DMS 273 (cell line): ENCODE measurements at regions not wholly inside any gene's neighbourhood (a gene's known extent, or its start where the extent isn't known, plus 50 kb on each side); places are given as distances from the start of the nearest gene placed in this dataset.

Experiments used
- DNase-seq: peaks from one replicate; lab custom pipeline; 2025; ENCODE audit not compliant: unreplicated experiment; lab: John Stamatoyannopoulos, UW

- DNase-seq = no peak
Observed at GRCh38 chr10:57222603-57223002, 861.5 kb upstream of the ZWINT start.

GRCh38 chr10:57222129-57222528 lies 861.1 kb upstream of the ZWINT start:
- DNase-seq = no peak

DNA sequence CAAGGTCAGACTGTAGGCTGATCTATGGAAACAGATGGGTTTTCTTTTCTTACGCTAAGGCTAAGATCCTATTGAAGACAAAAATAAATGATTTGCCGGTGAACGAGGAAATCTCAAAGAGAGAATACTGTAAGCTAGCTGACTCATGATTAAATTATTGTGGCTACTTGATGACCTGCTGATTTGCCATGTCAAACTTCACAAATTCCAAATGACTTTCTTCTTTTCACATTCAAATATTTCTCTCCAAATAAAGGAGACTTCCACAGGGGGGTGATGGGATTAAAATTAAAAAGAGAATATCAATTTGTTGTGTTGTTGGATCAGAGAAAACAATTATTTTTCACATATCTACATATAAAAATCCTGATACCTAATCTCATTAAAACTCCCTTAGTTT lies 860.6 kb upstream of the ZWINT start:
- DNase-seq = no peak

DNA sequence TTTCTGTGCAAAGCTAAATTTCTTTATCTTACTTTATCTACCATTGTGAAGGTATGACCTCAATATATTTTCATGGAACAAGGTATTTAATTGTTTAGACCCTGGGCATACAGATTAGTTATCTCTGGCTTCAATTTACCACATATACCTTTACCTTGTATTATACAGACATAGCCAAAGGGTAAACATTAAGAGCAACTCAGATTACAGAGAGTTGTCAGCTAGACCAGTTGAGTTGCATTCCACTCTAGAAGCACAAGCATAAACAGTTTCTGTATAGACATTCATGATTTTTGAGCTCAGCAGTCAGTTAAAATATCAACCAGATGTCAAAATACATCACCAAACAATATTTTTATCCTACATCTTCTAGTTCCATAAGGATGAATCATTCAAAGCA lies 857.3 kb upstream of the ZWINT start:
- no peak for DNase-seq

- no peak for DNase-seq
Observed at GRCh38 chr10:57202356-57202755, 841.3 kb upstream of the ZWINT start.

GRCh38 chr10:57188846-57189245 lies 827.8 kb upstream of the ZWINT start:
- DNase-seq = no peak

DNA sequence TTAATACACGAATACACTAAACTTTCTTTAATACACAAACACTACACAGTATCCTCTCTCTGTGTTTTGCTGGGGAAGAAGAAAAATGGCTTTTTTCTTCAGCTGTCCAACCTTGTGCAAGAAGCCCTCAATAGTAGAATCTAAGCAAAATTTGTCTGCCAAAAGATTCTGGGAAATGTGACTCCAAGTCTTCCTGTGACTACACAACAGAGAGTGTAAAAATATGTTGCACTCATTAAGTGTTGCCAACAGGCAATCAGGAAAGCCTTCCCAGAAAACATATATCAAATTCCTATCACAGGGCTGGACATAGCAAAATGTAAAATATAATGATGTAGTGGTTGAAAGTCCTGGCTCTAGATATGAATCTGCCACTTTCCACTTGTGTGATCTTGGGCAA lies 825.1 kb upstream of the ZWINT start:
- no peak for DNase-seq

- no peak for DNase-seq
Observed at GRCh38 chr10:57169597-57169996, 808.5 kb upstream of the ZWINT start.

GRCh38 chr10:57168611-57169240 lies 807.7 kb upstream of the ZWINT start:
- DNase-seq = no peak

- no peak for DNase-seq
Observed at GRCh38 chr10:57165671-57166070, 804.6 kb upstream of the ZWINT start.

DNA sequence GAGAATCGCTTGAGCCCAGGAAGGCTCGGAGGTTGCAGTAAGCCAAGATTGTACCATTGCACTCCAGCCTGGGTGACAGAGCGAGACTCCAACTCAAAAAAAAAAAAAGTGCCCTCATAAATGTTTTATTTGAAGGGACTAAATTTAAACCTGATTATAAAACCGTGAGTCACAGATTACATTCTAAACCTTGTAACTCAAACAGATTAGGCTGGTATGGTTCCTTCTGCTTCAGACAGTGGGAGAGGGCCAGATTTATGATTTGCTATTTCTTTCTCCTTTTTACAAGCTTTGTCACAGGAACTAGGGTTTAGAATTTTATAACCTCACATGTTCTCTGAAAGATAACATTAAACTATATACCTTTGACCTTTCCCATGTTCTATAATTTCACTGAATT lies 801.2 kb upstream of the ZWINT start:
- DNase-seq = no peak

DNA sequence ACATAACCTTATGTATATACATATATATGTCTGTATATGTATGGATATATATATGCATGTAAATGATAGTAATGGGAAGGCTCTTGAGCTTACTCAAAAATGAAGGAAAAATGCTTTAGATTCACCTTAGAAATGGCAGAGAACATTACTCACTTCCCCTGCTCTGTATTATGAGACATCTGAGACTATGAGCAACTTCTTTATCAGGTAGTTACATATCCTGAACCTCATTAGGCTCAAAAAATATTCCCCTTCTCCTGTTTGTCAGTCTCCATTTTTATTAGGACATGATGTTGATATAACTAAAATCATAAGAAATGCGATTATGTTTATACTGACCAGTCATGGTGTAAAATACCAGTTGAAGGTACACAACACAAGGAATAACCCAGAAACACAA lies 800.1 kb upstream of the ZWINT start:
- no peak for DNase-seq

DNA sequence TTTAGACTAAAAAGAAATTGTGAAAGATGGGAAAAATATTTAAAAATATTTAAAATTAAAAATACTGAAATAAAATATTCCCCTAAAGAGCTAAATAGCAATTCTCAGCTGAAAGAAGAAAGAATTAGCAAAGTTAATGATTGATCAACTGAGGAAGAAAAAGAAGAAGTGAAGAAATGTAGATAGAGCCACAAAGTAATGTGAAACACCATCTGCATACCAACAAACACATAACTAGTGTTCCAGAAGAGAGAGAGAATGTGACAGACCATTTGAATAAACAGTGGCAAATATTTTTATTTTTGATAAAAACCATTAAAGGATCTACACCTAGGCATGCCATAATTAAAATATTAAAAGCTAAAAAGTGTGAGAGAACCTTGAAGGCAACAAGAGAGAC lies 784.5 kb upstream of the ZWINT start:
- no peak for DNase-seq

DNA sequence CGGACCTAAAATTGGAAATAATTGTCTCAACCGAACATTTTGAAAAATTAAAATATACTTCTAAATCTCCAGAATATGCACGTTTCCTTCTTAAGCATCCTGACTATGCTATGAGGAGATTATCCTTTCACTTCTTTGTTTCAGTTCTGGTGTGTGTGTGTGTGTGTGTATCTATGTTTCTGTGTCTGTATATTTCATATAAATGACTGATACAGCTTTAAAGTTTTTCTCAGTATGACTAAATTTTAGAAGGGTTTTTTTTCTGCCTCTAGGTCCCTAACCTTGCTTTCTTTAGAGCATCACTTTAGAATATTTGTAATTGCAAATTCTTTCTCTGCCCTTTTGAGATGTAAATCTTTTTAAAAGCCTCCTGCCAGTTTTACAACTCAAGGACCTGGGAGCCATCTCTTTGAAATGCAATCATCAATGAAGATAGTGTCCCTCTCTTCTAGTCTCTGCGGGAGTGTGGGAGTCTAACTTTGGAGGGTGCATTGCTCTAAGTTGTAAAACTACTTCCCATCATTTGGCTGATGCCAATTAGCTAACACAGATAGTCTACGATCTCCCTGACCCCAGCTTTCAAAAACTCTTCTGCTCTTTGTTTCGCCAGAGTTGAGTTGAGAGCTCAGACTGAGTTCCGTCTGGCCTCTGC lies 782.0 kb upstream of the ZWINT start:
- DNase-seq = no peak

GRCh38 chr10:57141708-57142107 lies 780.6 kb upstream of the ZWINT start:
- DNase-seq = no peak

DNA sequence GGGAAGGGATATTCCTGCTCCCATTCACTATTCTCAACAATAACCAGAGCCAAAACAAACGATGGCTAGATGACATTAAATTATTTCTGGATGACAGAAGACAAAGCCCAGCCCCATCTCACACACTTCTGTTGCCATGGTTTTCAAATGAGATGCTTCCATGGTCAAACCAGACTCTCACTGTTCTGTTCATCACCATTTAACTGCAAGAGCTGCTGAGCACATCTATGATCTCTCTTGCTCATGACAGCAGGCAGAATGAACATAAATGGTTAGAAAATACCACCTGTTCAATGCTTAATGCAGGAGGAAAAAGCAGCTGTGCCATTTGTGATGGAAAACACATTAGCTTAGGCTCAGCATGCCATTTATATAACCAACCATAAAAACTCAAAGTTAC lies 758.6 kb upstream of the ZWINT start:
- DNase-seq = no peak

DNA sequence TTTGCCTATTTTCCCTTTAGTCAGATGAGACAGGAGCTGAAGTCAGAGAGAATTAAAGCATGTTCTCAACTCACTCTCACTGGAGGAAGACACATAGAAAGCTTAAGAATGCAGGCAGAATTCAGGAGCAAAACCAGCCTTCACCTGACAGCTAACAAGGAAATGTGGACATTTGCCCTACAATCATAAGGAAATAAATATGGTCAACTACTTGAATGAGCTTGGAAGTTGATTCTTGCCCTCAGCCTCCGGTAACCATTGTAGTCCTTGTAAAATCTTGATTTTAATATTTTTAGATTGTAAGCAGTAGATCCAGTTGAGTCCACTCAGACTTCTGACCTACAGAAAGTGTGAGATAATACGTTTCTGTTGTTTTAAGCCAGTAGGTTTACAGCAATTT lies 752.5 kb upstream of the ZWINT start:
- no peak for DNase-seq

- DNase-seq = no peak
Observed at GRCh38 chr10:57102236-57102635, 741.2 kb upstream of the ZWINT start.

DNA sequence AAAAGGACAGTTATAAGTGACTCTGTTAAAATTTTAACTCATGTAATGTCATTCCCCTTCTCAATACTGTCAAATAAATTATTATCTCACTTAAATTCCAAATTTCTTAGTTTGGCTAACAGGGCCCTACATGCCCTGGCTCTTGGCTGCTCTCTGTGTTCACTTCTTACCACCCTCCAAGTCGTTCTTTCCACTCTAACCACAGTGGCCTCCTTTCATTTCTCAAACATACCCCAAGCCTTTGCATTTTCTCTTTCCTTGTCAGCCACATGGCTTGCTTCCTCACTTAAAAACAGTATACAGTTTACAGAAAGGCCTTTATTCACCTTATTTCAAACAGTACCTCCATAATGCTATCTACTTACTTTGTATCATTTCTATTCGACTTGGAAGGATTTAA lies 737.1 kb upstream of the ZWINT start:
- no peak for DNase-seq

GRCh38 chr10:57096044-57096443 lies 735.0 kb upstream of the ZWINT start:
- DNase-seq = no peak

GRCh38 chr10:57094965-57095364 lies 733.9 kb upstream of the ZWINT start:
- no peak for DNase-seq

- DNase-seq = no peak
Observed at GRCh38 chr10:57094083-57094482, 733.0 kb upstream of the ZWINT start.

DNA sequence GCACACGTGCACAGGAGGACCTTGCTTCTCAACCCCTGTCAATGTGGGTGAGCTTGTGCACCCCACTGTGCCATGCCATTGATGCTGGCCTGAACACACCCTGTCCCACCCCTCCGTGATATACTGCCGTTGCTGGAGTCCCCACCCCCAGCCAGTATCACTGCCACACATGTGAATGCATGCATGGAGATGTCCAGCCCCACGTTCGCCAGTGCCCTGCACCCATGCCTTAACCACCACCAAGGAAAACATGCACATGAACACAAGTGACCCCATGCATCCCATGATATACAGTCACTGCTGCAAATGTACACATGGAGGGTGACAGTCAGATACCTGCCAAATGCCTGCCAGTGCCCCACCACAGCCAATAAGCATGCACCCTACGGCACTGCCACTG lies 692.5 kb upstream of the ZWINT start:
- DNase-seq = no peak
